ENCODE measurements at regions not wholly inside any gene's neighbourhood (a gene's known extent, or its start where the extent isn't known, plus 50 kb on each side); places are given as distances from the start of the nearest gene placed in this dataset.
"Not testable (repeated sequence)": the region's sequence is repeated elsewhere in the genome, so short reads cannot be mapped to it uniquely, and the experiment has no call there.

DNA sequence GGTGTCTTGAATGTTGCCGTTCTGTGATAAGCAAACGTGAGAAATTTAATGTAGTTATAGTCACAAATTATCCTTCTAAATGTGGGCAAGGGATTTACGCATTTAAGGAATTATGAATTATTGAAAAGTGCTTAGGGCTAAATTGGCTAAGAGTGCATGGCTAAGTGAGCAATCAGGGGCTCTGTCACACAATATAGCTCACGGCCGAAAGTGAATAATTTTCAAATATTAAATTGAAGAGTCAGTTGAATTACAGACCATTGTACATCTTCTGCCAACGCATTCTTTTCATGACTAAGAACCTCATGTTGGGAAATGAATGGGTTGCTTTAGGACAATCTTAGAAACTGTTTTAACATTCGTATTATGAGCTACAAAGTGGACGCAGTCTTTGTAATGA, 1832.9 kb upstream of the LRRTM1 start:
- no peak for DNase-seq

DNA sequence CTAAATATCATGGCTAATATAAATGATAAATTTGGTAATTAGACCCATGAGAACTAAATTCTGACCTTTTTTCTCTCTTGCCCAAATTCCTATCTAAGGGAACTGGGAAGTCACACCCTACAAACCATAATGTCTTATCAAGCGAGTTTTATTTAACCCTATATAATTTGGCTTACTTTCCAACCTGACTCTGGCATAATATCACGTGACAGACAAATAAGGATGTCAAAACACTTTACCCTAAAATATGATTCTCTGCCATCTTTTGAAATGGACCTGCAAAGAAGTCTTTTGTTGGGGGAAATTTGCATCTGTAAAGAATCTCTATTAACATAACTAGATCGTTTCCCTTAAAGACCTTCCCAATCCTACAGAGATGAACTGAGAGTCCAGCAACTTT, 1823.5 kb upstream of the LRRTM1 start:
- DNase-seq: no peak

DNA sequence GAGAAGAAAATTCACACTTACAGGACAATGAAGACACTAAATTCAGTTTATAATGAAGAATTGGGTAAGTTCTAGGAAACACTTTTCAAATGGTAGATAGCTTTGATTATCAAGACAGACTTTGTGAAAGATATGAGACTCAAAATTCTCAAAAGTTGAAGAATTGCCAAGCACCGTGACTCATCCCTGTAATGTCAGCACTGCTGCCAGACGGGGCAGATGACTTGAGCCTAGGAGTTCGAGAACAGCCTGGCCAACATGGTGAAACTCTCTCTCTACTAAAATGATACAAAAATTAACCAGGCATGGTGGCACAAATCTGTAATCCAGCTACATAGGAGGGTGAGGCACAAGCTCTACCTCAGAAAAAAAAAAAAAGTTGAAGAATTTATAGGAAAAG, 1820.1 kb upstream of the LRRTM1 start:
- DNase-seq: no peak

DNA sequence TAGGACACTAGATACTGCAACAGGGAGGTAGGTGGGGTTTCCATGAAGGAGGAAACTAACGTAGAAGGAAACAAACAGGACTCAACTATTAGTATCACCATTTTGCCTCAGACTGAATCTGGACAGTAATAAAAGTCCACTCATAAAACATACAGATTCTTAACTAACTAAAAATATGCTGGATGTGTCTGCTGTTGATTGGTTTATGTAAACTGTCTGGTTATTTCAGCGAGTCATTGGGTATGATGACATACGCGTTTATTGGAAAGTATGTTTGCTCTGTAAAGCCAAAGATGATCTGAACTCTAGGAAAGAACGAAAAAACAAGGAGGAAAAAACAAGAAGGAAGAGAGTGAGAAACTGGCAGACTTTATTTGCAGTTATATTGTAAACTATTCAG, 1816.1 kb upstream of the LRRTM1 start:
- DNase-seq: no peak

DNA sequence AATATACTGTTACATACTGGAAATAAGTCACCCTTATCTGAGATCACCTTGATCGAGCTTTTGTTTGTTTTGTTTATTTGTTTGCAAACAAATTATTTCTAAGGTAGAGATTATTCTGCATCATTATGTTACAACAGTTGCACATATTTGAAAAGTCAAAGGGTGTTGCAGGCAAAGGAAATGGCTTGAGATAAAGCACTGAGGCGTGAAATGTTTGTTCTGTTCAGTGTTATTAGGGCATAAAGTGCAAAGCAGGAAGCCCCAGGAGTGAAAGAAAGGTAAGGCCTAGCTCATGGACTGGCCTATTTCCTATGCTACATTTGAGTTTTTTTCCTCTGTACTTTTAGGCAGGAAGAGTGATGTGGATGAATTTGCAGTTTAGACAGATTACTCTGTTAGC, 1815.6 kb upstream of the LRRTM1 start:
- DNase-seq: no peak

DNA sequence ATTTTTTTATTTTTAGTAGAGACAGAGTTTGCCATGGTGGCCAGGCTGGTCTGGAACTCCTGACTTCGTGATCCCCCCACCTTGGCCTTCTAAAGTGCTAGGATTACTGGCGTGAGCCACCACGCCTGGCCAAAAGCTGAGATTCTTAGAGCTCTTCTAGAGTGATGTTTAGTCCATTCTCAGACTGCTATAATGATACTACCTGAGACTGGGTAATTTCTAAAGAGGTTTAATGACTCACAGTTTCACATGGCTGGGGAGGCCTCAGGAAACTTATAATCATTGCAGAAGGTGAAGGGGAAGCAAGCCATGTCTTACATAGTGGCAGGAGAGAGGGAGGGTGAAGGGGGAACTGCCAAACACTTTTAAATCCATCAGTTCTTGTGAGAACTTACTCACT, 1804.9 kb upstream of the LRRTM1 start:
- DNase-seq: no peak

DNA sequence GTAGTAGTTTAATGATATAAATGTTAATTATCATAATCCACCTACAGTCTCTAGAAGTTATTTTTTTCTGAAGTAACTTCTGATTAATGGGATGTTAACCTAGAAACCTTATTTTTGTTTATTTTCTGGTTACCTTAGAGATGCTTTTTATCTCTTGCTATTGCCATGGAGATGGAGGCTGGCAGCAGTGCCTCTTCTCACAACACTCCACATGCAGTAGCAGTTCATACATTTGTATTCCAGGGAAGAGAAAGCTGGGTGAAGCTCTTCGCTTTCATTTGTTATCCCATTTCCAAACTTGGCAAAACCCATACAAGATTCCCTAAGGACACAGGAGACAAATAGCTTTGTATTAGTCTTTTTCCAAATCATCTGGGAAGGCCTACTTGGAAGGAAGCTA, 1794.1 kb upstream of the LRRTM1 start:
- DNase-seq: no peak

DNA sequence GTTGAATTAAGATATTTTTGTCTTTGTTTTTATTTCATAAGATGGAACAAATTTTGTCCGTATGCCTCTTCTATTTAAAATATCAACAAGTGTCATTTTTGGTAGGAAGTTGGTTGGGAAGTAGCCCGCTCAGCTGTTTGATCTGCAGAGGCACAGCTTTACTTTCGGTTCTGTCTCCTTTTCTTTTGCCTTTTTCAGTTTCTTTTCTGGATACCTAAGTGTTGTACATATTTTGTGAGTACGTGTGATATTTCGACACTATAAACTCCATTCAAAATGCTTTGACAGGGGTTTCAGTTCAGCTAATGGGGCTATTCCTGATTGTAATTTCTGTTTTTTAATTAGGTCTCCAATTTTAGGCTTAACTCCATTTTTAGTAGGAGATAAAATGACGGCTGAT, 1785.0 kb upstream of the LRRTM1 start:
- DNase-seq: no peak

DNA sequence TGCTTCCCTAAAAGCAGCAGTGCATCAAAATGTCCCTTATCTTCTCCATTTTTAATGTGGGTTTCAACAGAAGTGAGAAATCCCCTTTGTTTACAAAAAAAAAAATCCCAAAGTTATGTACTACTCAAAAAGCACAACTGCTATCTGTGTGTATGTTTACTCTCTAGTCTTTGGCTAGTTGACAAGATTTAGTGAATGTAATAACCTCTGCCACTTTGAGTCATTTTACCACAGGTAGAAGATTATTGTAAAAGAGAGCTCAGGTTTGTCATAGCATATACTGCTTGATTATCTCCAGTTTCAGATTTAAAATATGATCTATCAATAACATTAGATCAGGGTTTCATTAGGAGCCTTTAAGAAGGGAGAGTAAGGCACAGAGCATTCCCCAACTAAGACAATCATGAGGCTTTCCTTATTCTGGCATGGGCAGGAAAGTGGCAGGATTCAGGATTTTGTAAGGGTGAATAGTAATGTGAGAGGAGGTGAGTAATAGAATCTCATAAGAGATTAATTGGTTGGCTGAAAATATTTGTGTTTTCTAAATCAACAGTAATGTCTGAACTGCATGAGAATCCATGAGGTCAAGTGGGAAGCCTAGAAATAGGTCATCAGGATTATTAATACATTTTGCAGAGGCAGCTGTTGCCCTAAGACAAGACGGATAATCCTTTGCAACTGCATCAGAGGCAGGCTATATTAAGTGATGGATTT, 1780.3 kb upstream of the LRRTM1 start:
- no peak for DNase-seq

DNA sequence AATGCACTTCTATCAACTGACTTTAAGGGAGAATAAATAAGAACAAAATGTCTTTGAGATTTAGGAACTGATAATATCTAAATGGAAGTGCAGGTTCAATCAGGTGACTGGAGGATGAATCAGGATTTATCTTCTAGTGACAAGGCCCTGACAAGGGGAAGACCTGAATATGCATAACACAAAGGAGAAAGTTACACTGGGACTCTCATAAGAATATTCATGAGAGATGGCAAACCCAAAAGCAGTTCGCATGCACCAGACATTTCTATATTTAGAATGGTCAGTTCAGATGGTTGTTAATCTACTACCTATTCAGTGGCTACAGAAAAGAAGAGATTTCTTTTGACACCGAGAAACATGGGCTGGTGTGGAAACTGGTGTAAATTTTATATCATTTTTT, 1771.3 kb upstream of the LRRTM1 start:
- DNase-seq: no peak

DNA sequence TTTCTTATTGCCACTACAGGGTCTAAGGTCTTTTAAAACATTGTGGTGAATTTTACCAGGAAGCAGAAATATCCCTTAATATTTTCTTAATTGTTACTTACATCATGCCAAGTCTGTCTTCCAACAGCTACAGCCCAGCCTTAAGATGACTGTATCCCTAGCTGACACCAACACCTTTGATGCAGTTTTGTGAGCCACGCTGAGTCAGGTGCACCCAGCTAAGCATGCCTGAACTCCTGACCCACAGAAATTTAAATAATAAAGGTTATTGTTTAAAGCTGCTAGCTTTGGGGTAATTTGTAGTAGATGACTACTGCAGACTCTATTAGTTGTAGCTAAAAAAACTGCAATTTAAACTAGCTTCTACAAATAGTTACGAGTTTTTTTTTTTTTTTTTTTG, 1757.9 kb upstream of the LRRTM1 start:
- no peak for DNase-seq

DNA sequence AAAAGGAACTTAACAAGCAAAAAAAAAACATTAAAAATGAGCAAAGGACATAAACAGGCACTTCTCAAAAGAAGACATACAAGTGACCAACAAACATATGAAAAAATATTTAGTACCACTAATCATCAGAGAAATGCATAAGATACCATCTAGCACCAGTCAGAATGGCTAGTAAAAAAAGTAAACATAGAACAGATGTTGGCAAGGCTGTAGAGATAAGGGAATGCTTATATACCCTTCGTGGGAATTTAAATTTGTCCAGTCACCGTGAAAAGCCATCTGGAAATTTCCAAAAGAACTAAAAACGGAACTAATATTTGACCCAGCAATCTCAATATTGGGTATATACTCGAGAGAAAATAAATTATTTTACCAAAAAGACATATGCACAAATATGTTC, 1751.3 kb upstream of the LRRTM1 start:
- no peak for DNase-seq

DNA sequence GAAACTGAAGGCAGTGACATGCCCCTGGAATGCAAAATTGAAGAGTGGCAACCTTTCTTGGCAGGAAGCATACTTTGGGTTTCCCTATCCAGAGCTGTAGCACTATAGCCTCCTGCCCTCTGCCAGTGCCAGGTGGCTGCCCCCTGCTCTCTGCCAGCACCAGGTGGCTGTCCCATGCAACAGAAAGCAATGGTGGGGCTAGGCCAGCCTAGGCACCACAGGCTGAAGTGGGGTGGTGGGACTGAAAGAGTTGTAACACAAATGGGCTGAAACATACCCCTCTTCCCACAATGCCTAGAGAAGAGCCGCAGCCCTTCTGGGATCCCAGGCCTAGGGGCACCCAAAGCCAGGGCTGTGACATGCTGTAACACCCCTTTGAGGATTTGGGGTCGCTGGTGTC, 1739.3 kb upstream of the LRRTM1 start:
- DNase-seq: no peak

DNA sequence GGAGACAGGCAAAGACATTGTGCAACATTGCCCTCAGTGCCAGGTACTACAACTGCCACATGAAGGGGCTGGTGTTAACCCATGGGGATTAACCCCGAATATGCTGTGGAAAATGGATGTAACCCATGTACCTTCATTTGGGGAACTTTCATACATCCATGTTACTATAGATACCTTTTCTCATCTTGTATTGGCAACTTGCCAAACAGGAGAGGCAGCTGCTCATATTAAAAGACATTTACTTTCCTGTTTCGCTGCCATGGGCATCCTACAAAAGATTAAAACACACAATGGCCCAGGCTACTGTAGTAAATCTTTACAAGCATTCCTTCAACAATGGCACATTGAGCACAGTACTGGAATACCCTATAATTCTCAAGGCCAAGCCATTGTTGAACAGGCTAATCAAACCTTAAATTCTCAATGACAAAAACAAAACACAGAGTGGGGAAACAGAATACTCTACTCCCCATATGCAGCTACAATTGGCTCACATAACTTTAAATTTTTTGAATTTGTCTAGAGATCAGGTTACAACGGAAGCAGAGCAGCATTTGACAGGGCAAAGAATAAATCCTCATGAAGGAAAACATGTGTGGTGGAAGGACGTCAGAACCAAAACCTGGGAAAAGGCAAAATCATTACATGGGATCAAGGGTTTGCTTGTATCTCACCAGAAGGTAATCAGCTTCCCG, 1723.5 kb upstream of the LRRTM1 start:
- DNase-seq: no peak

DNA sequence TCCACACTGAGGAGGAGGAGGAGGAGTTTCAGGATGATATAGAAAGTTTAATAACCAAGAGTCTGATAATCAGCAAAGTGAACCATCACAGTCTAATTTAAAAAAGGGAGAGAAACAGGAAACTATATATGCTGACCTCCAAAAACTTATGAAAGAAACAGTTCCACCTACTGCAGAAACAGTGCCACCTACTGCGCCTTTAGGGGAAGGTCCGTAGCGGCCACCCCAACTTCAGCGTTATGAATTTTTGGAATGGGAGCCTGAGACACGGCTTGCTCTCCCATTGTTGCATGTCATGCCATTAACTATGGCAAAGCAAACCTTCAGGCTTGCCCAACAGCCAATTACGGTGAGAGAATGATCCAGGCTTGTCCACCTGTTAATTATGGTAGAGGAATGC, 1719.2 kb upstream of the LRRTM1 start:
- no peak for DNase-seq

DNA sequence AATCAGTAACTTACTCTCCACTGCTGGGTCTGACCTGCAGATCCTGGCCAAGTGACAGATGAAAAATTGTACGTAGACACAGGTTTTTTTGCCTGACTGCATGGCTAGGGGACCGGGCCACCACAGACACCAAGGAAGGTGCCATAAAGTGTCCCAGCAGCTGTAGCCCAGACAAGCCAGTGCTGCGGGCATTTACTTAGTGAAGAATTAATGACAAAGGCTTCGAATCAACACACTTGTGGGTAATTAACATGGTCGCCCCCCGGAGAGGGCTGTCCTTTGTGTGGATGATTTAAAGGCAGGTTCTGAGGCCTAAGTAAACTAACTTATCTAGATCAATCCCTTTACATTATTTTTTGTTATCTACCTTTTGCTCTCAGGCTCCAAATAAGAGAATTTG, 1709.1 kb upstream of the LRRTM1 start:
- DNase-seq: no peak

DNA sequence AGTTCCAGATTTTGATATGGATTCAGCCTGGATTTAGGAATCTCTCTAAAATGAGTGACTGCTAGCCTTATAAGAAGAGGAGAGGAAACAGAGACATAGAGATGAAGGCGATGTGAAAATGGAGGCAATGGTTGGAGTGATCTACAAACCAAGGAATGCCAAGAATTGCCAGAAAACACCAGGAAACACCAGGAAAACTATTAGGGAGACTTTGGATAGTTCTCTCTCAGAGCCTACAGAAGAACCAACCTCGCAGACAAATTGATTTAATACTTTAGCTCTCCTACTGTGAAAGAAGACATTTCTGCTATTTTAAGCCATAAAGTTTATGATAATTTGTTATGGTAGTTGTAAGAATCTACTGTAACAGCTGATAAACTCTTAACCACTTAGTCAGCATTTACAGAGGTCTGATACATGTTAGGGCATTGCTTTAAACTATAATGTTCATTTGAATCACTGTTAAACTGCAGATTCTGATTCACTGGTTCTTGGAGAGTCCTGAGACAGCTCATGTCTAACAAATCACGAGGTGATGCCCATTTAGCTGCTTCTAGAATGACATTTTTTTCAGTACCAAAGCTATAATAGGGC, 1702.6 kb upstream of the LRRTM1 start:
- no peak for DNase-seq

DNA sequence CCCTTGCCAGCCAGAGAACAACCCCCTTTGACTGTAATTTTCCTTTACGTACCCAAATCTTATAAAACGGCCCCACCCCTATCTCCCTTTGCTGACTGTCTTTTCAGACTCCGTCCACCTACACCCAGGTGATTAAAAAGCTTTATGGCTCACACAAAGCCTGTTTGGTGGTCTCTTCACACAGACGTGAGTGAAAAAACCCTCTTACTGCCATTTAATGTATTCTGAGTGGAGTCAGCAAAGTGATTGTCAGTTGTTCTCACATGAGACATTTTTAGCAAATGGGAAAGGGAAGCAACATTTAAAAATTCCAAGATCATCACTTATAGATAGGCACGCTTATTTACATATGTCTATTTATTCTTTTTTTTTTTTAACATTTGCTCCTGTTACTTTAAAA, 1701.3 kb upstream of the LRRTM1 start:
- DNase-seq: not testable (repeated sequence)

DNA sequence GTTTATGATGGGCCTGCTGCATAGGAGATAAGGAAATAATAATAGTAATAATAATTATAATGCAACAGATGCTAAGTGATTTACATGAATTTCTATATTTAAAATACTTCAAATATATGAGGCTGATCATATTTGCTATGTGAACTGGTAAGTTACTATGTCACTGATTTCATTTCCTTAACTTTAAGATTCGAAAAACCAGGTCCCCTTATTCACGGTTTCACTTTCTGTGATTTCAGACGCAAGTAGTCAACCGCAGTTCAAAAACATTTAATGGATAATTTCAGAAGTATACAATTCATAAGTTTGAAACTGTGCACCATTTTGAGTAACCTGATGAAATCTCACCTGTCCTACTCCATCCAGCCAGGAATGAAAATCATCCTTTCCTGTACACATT, 1697.1 kb upstream of the LRRTM1 start:
- DNase-seq: no peak

DNA sequence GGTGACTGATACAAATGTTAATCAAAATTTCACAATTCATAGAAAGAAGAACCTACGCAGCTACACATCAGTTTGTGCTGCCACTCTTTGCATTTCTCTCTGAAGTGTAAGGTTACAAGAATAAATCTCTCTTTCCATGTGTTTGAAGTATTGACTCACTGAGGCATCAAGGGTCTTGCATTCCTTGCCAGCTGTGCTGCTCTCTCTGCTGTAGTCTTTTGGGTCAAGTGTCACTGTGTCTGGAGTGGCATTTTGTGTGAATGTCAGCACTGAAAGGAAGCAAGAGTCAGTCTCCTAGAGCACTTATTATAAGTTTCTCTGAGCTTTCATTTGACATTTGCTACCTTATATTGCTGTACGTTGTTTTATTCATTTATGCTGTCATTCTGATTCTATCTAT, 1696.1 kb upstream of the LRRTM1 start:
- DNase-seq: no peak

DNA sequence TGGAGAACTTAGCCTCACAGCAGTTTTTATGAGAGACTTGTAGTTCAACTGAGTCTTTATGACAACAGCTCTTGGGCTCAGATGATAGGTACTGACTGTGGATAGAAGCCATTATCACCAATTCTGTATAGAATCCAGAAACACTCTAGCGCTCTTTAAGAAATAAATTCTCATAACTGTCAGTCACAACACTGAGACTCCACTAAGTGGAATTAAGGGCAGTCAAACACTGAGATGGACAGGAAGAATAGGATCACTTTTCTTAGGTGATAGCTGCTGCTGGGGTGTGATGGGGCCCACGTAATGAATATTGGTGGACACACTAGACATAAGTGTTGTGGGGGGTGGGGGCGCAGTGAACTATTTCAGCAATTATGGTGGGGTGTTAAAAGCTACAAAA, 1691.8 kb upstream of the LRRTM1 start:
- no peak for DNase-seq

DNA sequence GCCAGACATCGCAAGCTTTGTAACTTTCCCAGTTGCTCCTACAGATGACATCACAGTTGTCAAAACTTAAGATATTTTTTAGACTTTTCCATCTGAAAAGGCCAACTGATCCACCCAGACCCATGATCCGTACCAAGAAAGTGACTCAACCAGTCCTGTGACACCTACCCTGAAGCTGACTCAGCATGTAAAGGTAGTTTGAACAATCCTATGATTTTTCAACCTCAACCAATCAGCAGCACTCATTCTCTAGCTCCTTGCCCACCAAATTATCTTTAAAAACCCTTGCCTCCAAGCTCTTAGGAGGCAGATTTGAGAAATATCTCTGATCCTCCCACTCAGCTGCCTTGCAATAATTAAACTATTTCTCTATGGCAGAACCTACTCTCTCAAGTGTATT, 1686.7 kb upstream of the LRRTM1 start:
- DNase-seq: no peak

DNA sequence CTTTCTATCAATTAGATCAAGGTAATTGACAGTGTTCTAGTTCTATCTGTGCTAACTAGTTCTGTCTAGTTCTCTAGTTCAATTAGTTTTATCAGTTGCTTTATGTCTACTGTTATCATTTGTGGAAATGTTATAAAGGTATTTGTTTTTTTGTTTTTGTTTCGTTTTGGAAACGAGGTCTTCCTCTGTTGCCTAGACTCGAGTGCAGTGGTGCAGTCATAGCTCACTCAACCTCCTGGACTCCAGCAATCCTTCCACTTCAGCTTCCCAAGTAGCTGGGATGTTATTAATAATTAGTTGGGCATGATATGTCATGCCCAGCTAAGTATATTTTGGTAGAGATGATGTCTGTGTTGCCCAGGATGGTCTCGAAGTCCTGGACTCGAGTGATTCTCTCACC, 1682.8 kb upstream of the LRRTM1 start:
- no peak for DNase-seq

DNA sequence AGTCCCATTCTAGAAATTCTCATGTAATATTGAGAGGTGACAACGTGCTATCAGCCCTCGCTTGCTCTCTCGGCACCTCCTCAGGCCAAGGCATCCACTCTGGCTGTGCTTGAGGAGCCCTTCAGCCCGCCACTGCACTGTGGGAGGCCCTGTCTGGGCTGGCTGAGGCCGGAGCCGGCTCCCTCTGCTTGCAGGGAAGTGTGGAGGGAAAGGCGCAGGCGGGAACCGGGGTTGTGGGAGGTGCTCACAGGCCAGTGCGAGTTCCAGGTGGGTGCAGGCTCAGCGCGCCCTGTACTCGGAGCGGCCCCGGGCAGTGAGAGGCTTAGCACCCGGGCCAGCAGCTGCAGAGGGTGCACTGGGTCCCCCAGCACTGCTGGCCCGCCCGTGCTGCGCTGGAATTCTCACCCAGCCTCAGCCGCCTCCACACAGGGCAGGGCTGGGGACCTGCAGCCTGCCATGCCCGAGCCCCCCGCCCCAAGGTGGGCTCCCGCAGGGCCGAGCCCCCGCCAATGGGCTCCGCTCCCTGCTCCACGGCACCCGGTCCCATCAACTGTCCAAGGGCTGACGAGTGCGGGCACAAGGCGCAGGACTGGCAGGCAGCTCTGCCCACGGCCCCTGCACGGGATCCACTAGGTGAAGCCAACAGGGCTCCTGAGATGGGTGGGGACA, 1680.6 kb upstream of the LRRTM1 start:
- DNase-seq: no peak
